HG03342 (cell line): ENCODE measurements at regions not wholly inside any gene's neighbourhood (a gene's known extent, or its start where the extent isn't known, plus 50 kb on each side); places are given as distances from the start of the nearest gene placed in this dataset.

Experiments
- ATAC-seq: cut with Tn5 transposase; IDR thresholded peaks from one replicate; pipeline ENCODE4 v1.9.1; 2021; ENCODE audit warnings: mild to moderate bottlenecking, moderate library complexity; ENCODE audit not compliant: unreplicated experiment

DNA sequence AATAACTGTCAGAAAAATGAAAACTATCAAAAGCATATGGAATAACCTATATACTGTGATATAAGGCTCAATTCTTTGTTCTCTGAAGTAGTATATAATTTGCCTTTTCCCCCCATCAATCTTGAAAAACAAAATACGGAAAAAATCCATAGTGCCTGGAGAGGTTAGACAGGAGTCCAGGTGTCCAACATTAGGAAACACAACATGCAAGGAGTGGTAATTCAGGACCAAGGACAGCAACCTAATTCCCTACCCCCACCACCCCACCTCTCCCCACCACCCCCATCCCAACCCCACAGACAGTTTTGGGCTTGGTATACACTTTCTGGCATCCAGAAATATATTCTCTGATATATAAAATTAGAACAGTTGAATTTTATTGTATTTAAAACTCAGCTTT is 55.1 kb upstream of the SLC25A26 start:
- no peak for ATAC-seq

DNA sequence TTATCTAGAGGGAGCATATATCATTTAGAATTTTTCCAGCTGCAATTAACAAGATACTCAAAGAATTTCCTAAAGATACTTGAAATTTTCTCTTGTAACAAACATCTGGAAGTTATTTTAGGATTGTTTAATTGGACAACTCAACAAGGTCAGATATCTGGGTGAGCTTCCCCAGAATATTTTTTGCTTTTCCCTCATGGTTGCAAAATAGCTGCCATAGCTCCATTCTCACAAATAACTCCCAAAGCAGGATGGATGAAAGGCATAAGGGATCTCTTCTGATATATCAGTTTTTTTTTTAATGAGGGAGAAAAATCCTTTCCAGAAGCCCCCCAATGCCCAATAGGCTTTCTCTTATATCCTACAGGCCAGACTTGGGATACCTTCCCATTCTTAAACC is 56.6 kb upstream of the SLC25A26 start:
- no peak for ATAC-seq

DNA sequence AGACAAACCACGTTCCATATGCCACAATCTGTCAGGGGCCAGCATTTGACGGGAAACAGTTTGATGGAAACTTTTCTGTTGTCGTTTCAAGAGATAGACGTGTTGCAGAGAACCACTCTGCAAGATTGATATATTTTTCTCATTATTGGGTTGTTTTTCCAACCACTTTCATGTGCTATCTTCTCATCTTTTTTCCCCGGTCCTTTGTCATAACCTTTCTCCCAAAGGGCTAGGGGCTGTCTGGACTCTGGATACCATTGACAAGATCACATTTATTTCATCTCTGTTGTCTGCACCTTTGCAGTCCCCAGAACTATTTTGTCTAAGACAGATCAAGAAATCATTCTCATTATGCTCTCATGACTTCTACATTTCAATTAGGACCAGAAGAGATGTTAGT is 57.6 kb upstream of the SLC25A26 start:
- no peak for ATAC-seq

- ATAC-seq: no peak
Observed at GRCh38 chr3:66162766-66163165, 58.0 kb upstream of the SLC25A26 start.

DNA sequence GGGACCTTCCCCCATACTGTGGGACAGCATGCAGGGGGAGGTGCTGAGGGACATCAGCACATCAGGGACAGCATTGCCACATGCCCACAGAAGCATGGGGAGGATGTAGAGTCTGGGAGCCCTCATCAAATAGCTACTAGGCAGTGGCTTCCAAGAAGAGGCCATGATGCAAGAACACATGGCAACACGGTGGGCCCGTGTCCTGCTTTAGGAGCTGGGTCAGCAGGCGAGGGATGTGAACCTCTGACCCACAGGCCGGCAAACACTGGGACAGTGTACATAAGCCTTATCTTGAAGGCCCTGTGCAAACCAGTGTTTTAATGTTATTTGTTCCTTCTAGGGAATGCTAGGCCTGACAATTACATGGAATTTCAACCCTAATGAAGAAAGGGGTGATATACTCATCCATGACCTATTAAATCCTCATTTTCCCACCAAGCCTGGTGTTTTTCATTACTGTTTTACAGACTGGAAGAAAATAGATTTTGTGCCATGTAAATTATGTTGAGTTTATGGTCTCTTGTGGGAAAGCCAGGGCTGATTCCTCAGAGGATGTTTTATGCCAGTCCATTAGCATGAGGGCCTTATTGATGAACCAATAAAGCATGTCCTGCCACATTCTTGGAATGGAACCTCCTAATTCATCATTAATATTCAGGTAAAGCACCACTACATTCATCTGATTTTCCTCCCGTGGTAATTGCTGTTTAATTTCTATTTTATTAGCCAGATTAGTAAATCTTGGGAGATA is 61.7 kb upstream of the SLC25A26 start:
- ATAC-seq: no peak

- no peak for ATAC-seq
Observed at GRCh38 chr3:66154444-66154861, 66.3 kb upstream of the SLC25A26 start.

GRCh38 chr3:66153481-66154443 is 67.0 kb upstream of the SLC25A26 start:
- ATAC-seq: no peak

- no peak for ATAC-seq
Observed at GRCh38 chr3:66152336-66152735, 68.5 kb upstream of the SLC25A26 start.

DNA sequence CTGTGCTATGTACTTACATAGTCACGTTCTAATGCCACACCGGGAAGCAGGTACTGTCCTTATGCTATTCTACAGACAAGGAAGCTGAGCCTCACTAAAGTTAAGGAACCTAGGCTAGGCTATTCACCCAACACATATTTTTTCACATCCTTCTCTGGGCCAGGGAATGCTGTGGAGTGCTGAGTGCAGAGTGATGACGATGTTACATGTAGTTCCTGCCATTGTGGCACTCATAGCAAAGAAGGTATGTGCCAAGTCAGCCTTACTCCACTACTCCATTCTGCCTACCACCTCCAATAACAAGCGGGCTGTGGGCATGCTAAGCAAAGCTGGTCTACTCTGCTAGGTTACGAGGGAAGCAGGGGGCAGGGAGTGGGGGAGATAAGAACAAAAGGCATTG is 69.8 kb upstream of the SLC25A26 start:
- ATAC-seq: no peak

- ATAC-seq: no peak
Observed at GRCh38 chr3:66149269-66149668, 71.5 kb upstream of the SLC25A26 start.

DNA sequence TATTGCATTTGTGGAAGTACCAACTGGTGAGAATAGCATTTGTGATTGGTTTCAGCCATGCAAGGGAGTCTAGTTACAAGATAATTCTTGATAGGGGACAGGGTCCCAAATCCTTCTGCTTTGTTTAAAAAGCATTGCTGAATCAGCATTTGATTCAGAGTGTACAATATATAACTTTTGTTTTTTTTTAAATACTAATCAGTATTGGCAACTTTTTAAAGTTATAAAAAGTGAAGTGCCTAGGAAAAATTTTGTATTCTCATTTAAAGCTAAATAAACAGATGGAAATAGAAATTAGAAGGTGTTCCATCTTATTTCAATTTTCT is 75.4 kb upstream of the SLC25A26 start:
- ATAC-seq: no peak

DNA sequence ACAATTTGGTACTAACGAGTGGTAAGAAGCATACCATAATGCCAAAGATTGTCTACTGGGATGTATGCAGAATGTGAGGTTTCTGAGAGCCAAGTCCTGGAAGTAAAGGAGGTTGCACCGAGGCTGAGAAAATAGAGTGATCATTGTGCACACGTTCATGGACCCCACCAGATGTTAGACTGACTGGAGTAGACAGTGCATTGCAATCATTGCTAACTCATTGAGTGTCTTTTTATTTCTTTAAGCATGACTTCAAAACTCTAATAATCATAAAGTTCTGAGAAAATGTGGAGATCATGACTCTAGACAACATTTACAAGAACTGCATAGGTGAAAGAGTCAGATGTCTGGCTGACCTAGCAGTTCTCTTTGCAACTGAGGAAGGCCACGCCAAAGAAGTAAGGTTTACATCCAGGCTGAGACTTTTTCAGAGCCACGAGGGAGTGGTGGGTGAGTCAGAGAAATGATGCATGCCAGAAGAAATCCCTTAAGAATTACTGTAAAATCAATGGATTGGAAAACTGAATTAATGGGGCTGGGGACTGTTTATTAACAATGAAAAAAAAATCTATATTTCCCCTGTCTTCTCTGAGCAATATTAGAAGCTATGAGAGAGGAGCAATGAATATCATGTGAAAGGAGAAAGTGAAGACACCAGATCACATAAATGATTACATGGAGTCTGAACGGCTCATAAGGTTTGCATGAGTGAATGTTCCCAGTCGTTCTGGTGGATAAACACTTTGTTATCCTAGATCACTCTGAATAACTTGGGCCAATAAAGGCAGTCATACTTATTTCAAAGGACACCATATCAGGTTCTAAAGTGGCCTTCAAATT is 76.0 kb upstream of the SLC25A26 start:
- no peak for ATAC-seq

DNA sequence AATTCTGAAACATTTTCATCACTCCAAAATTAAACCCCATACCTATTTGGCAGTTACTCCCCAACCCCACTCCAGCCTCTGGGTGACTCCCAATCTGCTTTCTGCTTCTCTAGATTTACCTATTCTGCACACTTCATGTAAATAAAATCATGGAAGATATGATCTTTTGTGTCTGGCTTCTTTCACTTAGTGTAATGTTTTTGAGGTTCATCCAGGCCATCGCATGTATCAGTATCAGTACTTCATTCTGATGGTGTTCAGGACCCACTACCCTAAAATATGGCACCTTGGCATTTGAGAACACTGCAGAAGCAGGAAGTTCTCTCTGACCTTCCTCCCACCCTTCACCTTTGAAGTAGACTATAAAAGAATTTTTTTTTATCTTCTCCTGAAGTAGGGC is 78.7 kb upstream of the SLC25A26 start:
- no peak for ATAC-seq

DNA sequence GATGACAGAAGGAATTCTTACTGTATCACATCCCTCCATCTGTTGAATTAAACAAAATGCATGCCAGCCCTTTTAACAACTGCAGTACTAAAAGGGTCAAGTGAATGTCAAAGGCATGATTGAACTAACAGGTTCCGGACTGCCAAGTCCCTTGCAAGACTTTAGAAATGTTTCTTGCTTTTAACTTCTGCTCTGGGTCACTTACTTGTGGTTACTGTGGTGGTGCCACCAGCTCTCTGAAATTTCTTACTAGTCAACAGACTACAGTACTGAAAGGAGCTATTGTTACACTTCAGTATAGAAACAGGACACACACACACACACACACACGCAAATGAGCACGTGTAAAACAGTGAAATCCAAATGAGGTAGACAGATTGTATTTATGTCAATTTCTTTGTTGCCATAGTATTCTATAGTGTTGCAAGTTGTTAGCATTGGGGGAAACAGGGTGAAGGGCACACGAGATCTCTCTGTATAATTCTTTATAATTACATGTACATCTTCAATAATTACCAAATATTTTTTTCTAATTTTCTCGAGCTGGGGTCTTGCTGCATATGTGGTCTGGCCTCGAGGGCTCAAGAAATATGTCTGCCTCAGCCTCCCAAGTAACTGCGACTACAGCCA is 79.9 kb upstream of the SLC25A26 start:
- peak; percentile 79 for ATAC-seq

- no peak for ATAC-seq
Observed at GRCh38 chr3:66140106-66140505, 80.7 kb upstream of the SLC25A26 start.

DNA sequence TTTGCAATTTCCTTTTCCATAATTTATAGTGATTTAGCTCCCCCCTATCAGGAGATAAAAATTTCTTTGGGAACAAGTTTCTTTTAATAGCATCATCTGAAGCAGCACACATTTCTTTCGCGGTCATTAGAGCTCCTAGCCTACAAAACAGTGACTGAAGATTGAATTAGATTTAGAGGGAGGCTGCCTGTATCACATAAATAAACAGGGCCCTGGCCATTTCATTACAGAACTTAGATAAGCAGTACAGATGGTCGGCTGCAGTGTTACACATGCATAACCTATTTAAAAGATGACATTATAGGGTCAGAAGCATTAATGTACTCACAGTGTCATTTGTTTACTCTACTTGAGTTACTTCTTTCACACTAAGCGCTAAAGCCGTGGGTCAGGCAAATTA is 81.4 kb upstream of the SLC25A26 start:
- ATAC-seq: no peak

- peak; percentile 58 for ATAC-seq
Observed at GRCh38 chr3:66138336-66139313, 82.2 kb upstream of the SLC25A26 start.

DNA sequence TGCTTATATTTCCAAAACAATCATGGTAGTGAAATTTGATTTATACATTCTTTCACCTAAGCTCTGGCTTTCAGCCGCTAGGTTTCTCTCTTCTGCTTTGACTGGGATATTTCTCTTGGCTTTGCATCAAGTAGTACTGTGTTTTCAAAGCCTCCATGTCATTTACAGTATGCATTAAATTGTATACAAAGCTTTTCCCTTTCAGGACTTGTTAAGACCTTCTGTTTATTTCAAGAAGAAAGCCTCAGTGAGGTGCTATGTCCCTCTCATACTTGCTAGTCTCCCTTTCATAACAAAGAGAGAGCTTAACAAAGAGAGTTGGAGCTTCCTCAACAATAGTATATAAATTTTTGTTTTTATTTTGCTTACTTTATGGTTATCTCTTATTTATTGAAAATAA is 84.2 kb upstream of the SLC25A26 start:
- no peak for ATAC-seq

DNA sequence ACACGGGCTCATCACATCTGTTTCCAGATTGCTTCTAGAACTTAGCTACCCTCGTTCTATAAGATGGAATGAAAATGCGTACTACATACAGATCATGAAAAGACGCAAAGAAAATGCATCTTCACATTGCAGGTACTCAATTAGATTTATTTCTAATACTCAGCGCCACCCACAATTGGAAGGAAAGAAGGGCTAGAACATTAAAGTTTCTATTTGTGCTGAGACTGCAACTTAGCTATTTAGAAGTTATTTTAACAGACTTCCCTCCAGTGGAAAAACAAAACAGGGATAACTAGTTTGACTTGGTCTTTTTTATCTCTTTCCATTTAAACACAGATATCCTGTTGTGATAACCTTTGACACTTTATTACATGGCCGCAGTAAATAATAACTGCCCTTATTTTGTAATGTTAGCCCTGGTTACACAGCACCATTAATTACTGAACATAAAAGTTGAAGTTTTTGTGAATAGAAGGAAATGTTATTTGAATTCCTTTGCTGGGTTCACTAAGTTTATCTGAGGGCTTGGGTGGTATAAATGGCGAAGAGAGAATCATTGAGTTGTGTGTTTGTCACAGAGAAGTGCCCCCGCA is 86.9 kb upstream of the SLC25A26 start:
- ATAC-seq: no peak
